Tibial nerve (tissue), 4 donors: ENCODE measurements at regions not wholly inside any gene's neighbourhood (a gene's known extent, or its start where the extent isn't known, plus 50 kb on each side); places are given as distances from the start of the nearest gene placed in this dataset.
"Not testable (repeated sequence)": the region's sequence is repeated elsewhere in the genome, so short reads cannot be mapped to it uniquely, and the experiment has no call there.

Experiments
- DNase-seq, 2 donors: peaks; one replicate each; pipeline ENCODE4 v3.0.0-alpha.2; 2019; ENCODE audit warnings: low spot score in 2 of 2
- H3K27ac ChIP-seq, 4 donors: fragments of 200-600 bp; sonication (generic) in 3 of 4; one replicate each; pipeline ENCODE4 v1.5.1; 2017 to 2019; ENCODE audit warnings: mild to moderate bottlenecking in 1 of 4
- H3K27me3 ChIP-seq, 2 donors: fragments of 200-600 bp; sonication (generic) in 1 of 2; one replicate each; pipeline versions ENCODE4 v1.5.1 to v1.6.0; 2017 to 2019
- H3K36me3 ChIP-seq, 3 donors: fragments of 200-600 bp; sonication (generic); one replicate each; pipeline ENCODE4 v1.5.1; 2018 to 2019
- H3K4me1 ChIP-seq, 4 donors: fragments of 200-600 bp; sonication (generic) in 3 of 4; one replicate each; pipeline ENCODE4 v1.5.1; 2017 to 2019
- H3K4me3 ChIP-seq, 4 donors: fragments of 200-600 bp; sonication (generic) in 3 of 4; one replicate each; pipeline ENCODE4 v1.5.1; 2017 to 2019; ENCODE audit warnings: mild to moderate bottlenecking in 1 of 4, moderate library complexity in 1 of 4
- H3K9me3 ChIP-seq, 4 donors: fragments of 200-600 bp; sonication (generic) in 3 of 4; one replicate each; pipeline ENCODE4 v1.5.1; 2017 to 2019
- EP300 ChIP-seq, 2 donors: sonication (generic); formaldehyde crosslinking; IDR thresholded peaks; one replicate each; pipeline ENCODE4 v1.6.1; 2017; ENCODE audit warnings: antibody characterized with exemption in 2 of 2, mild to moderate bottlenecking in 1 of 2
- POLR2A ChIP-seq, 2 donors: fragments of 450-650 bp; IDR thresholded peaks; one replicate each; pipeline ENCODE4 v1.6.1; 2017; ENCODE audit warnings: antibody characterized with exemption in 2 of 2, mild to moderate bottlenecking in 2 of 2, moderate library complexity in 2 of 2
- WGBS, 2 donors: methylation state at CpG; one replicate each; pipeline ENCODE4 v1.1.5; 2018; 5-methylcytosine and 5-hydroxymethylcytosine counted together
- TF ChIP-seq, protein P1 (sequence below), 5 experiments: fragments of 200-600 bp in 3 of 5; fragments of 450-650 bp in 2 of 5; sonication (generic) in 3 of 5; IDR thresholded peaks; one replicate each; pipeline ENCODE4 v1.5.1; 2016 to 2019; ENCODE audit warnings: antibody characterized with exemption in 5 of 5, mild to moderate bottlenecking in 3 of 5, moderate library complexity in 2 of 5

GRCh38 chr14:38549564-38549963 is 293.7 kb upstream of the CLEC14A start:
- Histone ChIP-seq H3K27ac (no peak overlapping the region), H3K27me3 (no peaks in the 10 kb centered on the region), H3K4me1 (no peaks in the 10 kb centered on the region), H3K36me3 (no peaks in the 10 kb centered on the region), H3K9me3 (no peaks in the 10 kb centered on the region), H3K4me3 (no peak overlapping the region)
- TF ChIP-seq EP300 (IDR thresholded peaks at IDR 0.05) (no peak), POLR2A (IDR thresholded peaks at IDR 0.05) (no peak)
- TF ChIP-seq, protein P1, sequence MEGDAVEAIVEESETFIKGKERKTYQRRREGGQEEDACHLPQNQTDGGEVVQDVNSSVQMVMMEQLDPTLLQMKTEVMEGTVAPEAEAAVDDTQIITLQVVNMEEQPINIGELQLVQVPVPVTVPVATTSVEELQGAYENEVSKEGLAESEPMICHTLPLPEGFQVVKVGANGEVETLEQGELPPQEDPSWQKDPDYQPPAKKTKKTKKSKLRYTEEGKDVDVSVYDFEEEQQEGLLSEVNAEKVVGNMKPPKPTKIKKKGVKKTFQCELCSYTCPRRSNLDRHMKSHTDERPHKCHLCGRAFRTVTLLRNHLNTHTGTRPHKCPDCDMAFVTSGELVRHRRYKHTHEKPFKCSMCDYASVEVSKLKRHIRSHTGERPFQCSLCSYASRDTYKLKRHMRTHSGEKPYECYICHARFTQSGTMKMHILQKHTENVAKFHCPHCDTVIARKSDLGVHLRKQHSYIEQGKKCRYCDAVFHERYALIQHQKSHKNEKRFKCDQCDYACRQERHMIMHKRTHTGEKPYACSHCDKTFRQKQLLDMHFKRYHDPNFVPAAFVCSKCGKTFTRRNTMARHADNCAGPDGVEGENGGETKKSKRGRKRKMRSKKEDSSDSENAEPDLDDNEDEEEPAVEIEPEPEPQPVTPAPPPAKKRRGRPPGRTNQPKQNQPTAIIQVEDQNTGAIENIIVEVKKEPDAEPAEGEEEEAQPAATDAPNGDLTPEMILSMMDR (IDR thresholded peaks at IDR 0.05): no peak
- no peak for DNase-seq
- WGBS, 2 donors: 74 to 88% methylated on average over 4 of the region's 4 CpGs

- no peaks in the 10 kb centered on the region for H3K27me3 ChIP-seq
- no peaks in the 10 kb centered on the region for H3K9me3 ChIP-seq
- WGBS, 2 donors: 50 to 62% methylated on average over 2 of the region's 2 CpGs
- DNase-seq: no peak
- no peak overlapping the region for H3K4me3 ChIP-seq
- TF ChIP-seq POLR2A (IDR thresholded peaks at IDR 0.05): no peak
- no peak for TF ChIP-seq EP300 (IDR thresholded peaks at IDR 0.05)
- TF ChIP-seq, protein P1 (IDR thresholded peaks at IDR 0.05): no peak
- no peak overlapping the region for H3K27ac ChIP-seq
- H3K4me1 ChIP-seq: no peaks in the 10 kb centered on the region
- no peaks in the 10 kb centered on the region for H3K36me3 ChIP-seq
Observed at GRCh38 chr14:38547961-38548490, 292.1 kb upstream of the CLEC14A start.

- no peak for DNase-seq
Observed at GRCh38 chr14:38546932-38547551, 291.1 kb upstream of the CLEC14A start.

DNA sequence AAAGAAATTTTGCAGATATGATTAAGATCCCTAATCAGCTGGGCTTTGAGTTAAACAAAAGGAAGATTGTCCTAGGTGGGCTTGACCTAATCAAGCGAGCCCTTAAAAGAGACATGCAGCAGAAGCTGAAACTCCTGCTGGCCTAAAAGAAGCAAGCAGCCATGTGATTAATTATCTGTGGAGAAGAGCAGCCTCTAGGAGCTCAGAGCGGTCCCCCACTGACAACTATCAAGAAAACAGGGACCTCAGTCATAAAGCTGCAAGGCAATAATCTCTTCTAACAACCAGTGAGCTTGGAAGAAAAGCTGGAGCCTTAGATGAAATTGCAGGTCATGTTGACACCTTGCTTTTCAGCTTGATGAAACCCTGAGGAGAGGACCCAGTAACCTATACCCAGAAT is 288.9 kb upstream of the CLEC14A start:
- Histone ChIP-seq H3K9me3 (no peaks in the 10 kb centered on the region), H3K36me3 (no peaks in the 10 kb centered on the region), H3K4me3 (no peak overlapping the region), H3K4me1 (no peaks in the 10 kb centered on the region), H3K27me3 (no peaks in the 10 kb centered on the region), H3K27ac (no peak overlapping the region)
- WGBS, 2 donors: 53 to 67% methylated on average over 2 of the region's 2 CpGs
- DNase-seq: no peak
- TF ChIP-seq EP300 (IDR thresholded peaks at IDR 0.05) (no peak), POLR2A (IDR thresholded peaks at IDR 0.05) (no peak)
- TF ChIP-seq, protein P1 (IDR thresholded peaks at IDR 0.05): no peak

More at GRCh38 chr14:38546932-38547551, 291.1 kb upstream of the CLEC14A start:
- Histone ChIP-seq H3K9me3 (no peaks in the 10 kb centered on the region), H3K36me3 (no peaks in the 10 kb centered on the region), H3K27me3 (no peaks in the 10 kb centered on the region), H3K27ac (no peak overlapping the region), H3K4me3 (no peak overlapping the region), H3K4me1 (no peaks in the 10 kb centered on the region)
- 81 to 85% methylated on average over 2 of the region's 2 CpGs for WGBS, 2 donors
- TF ChIP-seq, protein P1 (IDR thresholded peaks at IDR 0.05): no peak
- TF ChIP-seq EP300 (IDR thresholded peaks at IDR 0.05): no peak
- no peak for TF ChIP-seq POLR2A (IDR thresholded peaks at IDR 0.05)

- 90 to 96% methylated on average over 5 of the region's 5 CpGs for WGBS, 2 donors
Observed at GRCh38 chr14:38543851-38544250, 288.0 kb upstream of the CLEC14A start.

DNA sequence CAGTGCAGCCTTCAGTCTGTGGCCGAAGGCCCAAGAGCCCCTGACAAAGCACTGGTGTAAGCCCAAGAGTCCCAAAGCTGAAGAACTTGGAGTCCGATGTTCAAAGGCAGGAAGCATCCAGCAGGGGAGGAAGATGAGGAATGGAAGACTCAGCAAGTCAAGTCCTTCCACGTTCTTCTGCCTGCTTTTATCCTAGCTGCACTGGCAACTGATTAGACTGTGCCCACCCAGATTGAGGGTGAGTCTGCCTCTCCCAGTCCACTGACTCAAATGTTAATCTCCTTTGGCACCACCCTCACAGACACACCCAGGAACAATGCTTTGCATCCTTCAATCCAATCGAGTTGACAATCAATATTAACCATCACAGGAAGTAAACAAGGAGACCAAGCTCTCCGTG is 282.2 kb upstream of the CLEC14A start:
- not testable (repeated sequence) for H3K27me3 ChIP-seq, H3K36me3 ChIP-seq, H3K4me3 ChIP-seq, DNase-seq, H3K9me3 ChIP-seq, H3K27ac ChIP-seq, H3K4me1 ChIP-seq
- WGBS, 2 donors: 84 to 86% methylated on average over 5 of the region's 5 CpGs

More at GRCh38 chr14:38543851-38544250, 288.0 kb upstream of the CLEC14A start:
- not testable (repeated sequence) for H3K9me3 ChIP-seq, H3K4me1 ChIP-seq, H3K27me3 ChIP-seq, H3K4me3 ChIP-seq, H3K27ac ChIP-seq, DNase-seq, H3K36me3 ChIP-seq
